Spleen (tissue), 11 donors: ENCODE measurements at regions not wholly inside any gene's neighbourhood (a gene's known extent, or its start where the extent isn't known, plus 50 kb on each side); places are given as distances from the start of the nearest gene placed in this dataset.

Source experiments
- DNase-seq: peaks from one replicate; pipeline ENCODE4 v3.0.0-alpha.2; 2020
- H3K27ac ChIP-seq, 8 donors: fragments of 200-600 bp; sonication (generic) in 7 of 8; 1 replicate in 4 of 8; 2 replicates in 4 of 8; pipeline versions ENCODE4 v1.5.0 to v1.8.0; 2016 to 2021; ENCODE audit warnings: inconsistent platforms in 4 of 8, mild to moderate bottlenecking in 4 of 8, moderate library complexity in 1 of 8
- H3K27me3 ChIP-seq, 7 donors: fragments of 200-600 bp; sonication (generic) in 6 of 7; replicated peaks in 1 of 7; 1 replicate in 4 of 7; 2 replicates in 3 of 7; pipeline versions ENCODE4 v1.5.0 to v1.8.0; 2016 to 2021; ENCODE audit warnings: inconsistent platforms in 3 of 7, mild to moderate bottlenecking in 1 of 7
- H3K36me3 ChIP-seq, 6 donors: fragments of 200-600 bp; sonication (generic) in 5 of 6; 1 replicate in 4 of 6; 2 replicates in 2 of 6; pipeline versions ENCODE4 v1.5.0 to v1.8.0; 2016 to 2021; ENCODE audit warnings: inconsistent platforms in 2 of 6
- H3K4me1 ChIP-seq, 6 donors: fragments of 200-600 bp; sonication (generic) in 5 of 6; 1 replicate in 3 of 6; 2 replicates in 3 of 6; pipeline versions ENCODE4 v1.5.0 to v1.8.0; 2016 to 2021; ENCODE audit warnings: inconsistent platforms in 3 of 6
- H3K4me3 ChIP-seq, 8 donors: fragments of 200-600 bp; sonication (generic) in 7 of 8; 1 replicate in 4 of 8; 2 replicates in 4 of 8; pipeline versions ENCODE4 v1.5.0 to v1.8.0; 2016 to 2021; ENCODE audit warnings: inconsistent platforms in 4 of 8, mild to moderate bottlenecking in 4 of 8, moderate library complexity in 2 of 8
- H3K9me3 ChIP-seq, 8 donors: fragments of 200-600 bp; sonication (generic) in 7 of 8; 1 replicate in 4 of 8; 2 replicates in 4 of 8; pipeline versions ENCODE4 v1.5.0 to v1.8.0; 2016 to 2021; ENCODE audit warnings: inconsistent platforms in 4 of 8
- CTCF ChIP-seq, 11 experiments: fragments of 200-600 bp in 7 of 11; fragments of 450-650 bp in 4 of 11; sonication (generic) in 4 of 11; IDR thresholded peaks in 8 of 11; conservative IDR thresholded peaks in 3 of 11; 1 replicate in 7 of 11; 2 replicates in 4 of 11; pipeline versions ENCODE4 v1.4.0 to v1.8.0; 2016 to 2021; ENCODE audit warnings: antibody characterized with exemption in 11 of 11, inconsistent platforms in 4 of 11, mild to moderate bottlenecking in 1 of 11
- POLR2A ChIP-seq, 3 donors: fragments of 450-650 bp; IDR thresholded peaks; one replicate each; pipeline ENCODE4 v1.5.1; 2017; ENCODE audit warnings: antibody characterized with exemption in 3 of 3, mild to moderate bottlenecking in 1 of 3
- POLR2AphosphoS5 ChIP-seq, 3 donors: sonication (generic); formaldehyde crosslinking; IDR thresholded peaks; one replicate each; pipeline ENCODE4 v1.5.1; 2017; ENCODE audit warnings: antibody characterized with exemption in 3 of 3
- WGBS, 5 donors: extraction: QIAGEN DNeasy Blood & Tissue Kit in 3 of 5; methylation state at CpG; one replicate each; pipeline versions ENCODE4 v1.1.5 to v1.1.7; 2013 to 2018; 5-methylcytosine and 5-hydroxymethylcytosine counted together
- intact Hi-C: fragments of 100-400 bp; cut with DNase I; formaldehyde crosslinking; loops from one replicate; pipeline ENCODE4 v1.15.0; 2023; ENCODE audit warnings: low total_unique reads
- donor health status: healthy with polysubstance abuse.
- donor health status: DM: no; HTN: no; CAD: no; lungs with moderate emphysema.
- donor health status: DM: no; HTN: no; CAD: no.
- donor health status: Bipolar disorder and iron deficiency.
- donor health status: healthy.
- donor health status: DM: no; HTN: no; CAD: no.
- donor health status: DM: yes; HTN: yes; CAD: no.

GRCh38 chr2:209351636-209352035, 72.2 kb upstream of the MAP2 start:
- WGBS, 5 donors: 61 to 73% (median 66%) methylated on average over 3 of the region's 3 CpGs
- no peak for TF ChIP-seq CTCF (IDR thresholded peaks at IDR 0.05 in 8 of 11, conservative IDR thresholded peaks at IDR 0.05 in 3 of 11)
- TF ChIP-seq POLR2A (IDR thresholded peaks at IDR 0.05): no peak
- TF ChIP-seq POLR2AphosphoS5 (IDR thresholded peaks at IDR 0.05): no peak

GRCh38 chr2:209358992-209359391, 64.9 kb upstream of the MAP2 start:
- intact Hi-C loops: no loop called here
- H3K36me3 ChIP-seq: no peaks in the 10 kb centered on the region
- H3K4me3 ChIP-seq: no peak overlapping the region
- DNase-seq: no peak
- no peaks in the 10 kb centered on the region for H3K9me3 ChIP-seq
- WGBS, 5 donors: 74 to 89% (median 88%) methylated on average over 2 of the region's 2 CpGs
- H3K27me3 ChIP-seq: no peaks in the 10 kb centered on the region
- TF ChIP-seq CTCF (IDR thresholded peaks at IDR 0.05 in 8 of 11, conservative IDR thresholded peaks at IDR 0.05 in 3 of 11): no peak
- no peak for TF ChIP-seq POLR2AphosphoS5 (IDR thresholded peaks at IDR 0.05)
- TF ChIP-seq POLR2A (IDR thresholded peaks at IDR 0.05): no peak
- H3K4me1 ChIP-seq: no peaks in the 10 kb centered on the region
- no peak overlapping the region for H3K27ac ChIP-seq

More at GRCh38 chr2:209351636-209352035, 72.2 kb upstream of the MAP2 start:
- H3K36me3 ChIP-seq: no peaks in the 10 kb centered on the region
- no peak overlapping the region for H3K4me3 ChIP-seq
- intact Hi-C loops: no loop called here
- H3K27ac ChIP-seq: no peak overlapping the region
- no peaks in the 10 kb centered on the region for H3K27me3 ChIP-seq
- no peaks in the 10 kb centered on the region for H3K4me1 ChIP-seq
- no peak for DNase-seq
- H3K9me3 ChIP-seq: no peaks in the 10 kb centered on the region

- Histone ChIP-seq H3K27ac (no peak overlapping the region), H3K36me3 (no peaks in the 10 kb centered on the region), H3K4me1 (no peaks in the 10 kb centered on the region), H3K4me3 (no peak overlapping the region), H3K9me3 (peaks cover 0 to 6% (median 2%) of the 10 kb centered on the region in 8 donors), H3K27me3 (peaks cover 0 to 41% (median 0%) of the 10 kb centered on the region in 7 donors)
- intact Hi-C loops: no loop called here
- TF ChIP-seq POLR2AphosphoS5 (IDR thresholded peaks at IDR 0.05) (no peak), CTCF (IDR thresholded peaks at IDR 0.05 in 8 of 11, conservative IDR thresholded peaks at IDR 0.05 in 3 of 11) (no peak), POLR2A (IDR thresholded peaks at IDR 0.05) (no peak)
- DNase-seq: no peak
- 85 to 92% (median 88%) methylated on average over 1 of the region's 1 CpG for WGBS, 5 donors
Observed at GRCh38 chr2:209367075-209367747, 56.6 kb upstream of the MAP2 start.

GRCh38 chr2:209368406-209368805, 55.4 kb upstream of the MAP2 start:
- intact Hi-C loops: no loop called here
- H3K27ac ChIP-seq: no peak overlapping the region
- no peaks in the 10 kb centered on the region for H3K4me1 ChIP-seq
- WGBS, 5 donors: 46 to 62% (median 49%) methylated on average over 2 of the region's 2 CpGs
- no peak for TF ChIP-seq CTCF (IDR thresholded peaks at IDR 0.05 in 8 of 11, conservative IDR thresholded peaks at IDR 0.05 in 3 of 11)
- TF ChIP-seq POLR2A (IDR thresholded peaks at IDR 0.05): no peak
- TF ChIP-seq POLR2AphosphoS5 (IDR thresholded peaks at IDR 0.05): no peak
- H3K27me3 ChIP-seq: peaks cover 0 to 41% (median 0%) of the 10 kb centered on the region in 7 donors
- H3K36me3 ChIP-seq: no peaks in the 10 kb centered on the region
- H3K4me3 ChIP-seq: no peak overlapping the region
- DNase-seq: no peak
- H3K9me3 ChIP-seq: peaks cover 0 to 15% (median 10%) of the 10 kb centered on the region in 8 donors
